ENCODE measurements at regions not wholly inside any gene's neighbourhood (a gene's known extent, or its start where the extent isn't known, plus 50 kb on each side); places are given as distances from the start of the nearest gene placed in this dataset.

GRCh38 chr10:108453166-108453565 is 1288.7 kb upstream of the SORCS1 start:
- ChIA-PET CTCF (no interaction called here), POLR2A (no interaction called here)
- no peak for FAIRE-seq
- no peak for ATAC-seq
- Histone ChIP-seq H3K4me1 (no peaks in the 10 kb centered on the region), H3K9me3 (no peaks in the 10 kb centered on the region), H3K4me3 (no peak overlapping the region), H3K27ac (no peak overlapping the region), H3K4me2 (no peak overlapping the region)
- TF ChIP-seq ATOH8 (CRISPR knock-in tag; IDR thresholded peaks at IDR 0.05; ENCODE audit: low read depth), result no peak
- no peak for TF ChIP-seq CBX8 (IDR thresholded peaks at IDR 0.05)
- TF ChIP-seq KDM1A (IDR thresholded peaks at IDR 0.05; ENCODE audit: low read depth), result no peak
- TF ChIP-seq MAFK (IDR thresholded peaks at IDR 0.05; ENCODE audit: partially characterized antibody), result no peak
- no peak for TF ChIP-seq CHD2 (IDR thresholded peaks at IDR 0.05; ENCODE audit: low read length, partially characterized antibody)
- TF ChIP-seq, protein P1, sequence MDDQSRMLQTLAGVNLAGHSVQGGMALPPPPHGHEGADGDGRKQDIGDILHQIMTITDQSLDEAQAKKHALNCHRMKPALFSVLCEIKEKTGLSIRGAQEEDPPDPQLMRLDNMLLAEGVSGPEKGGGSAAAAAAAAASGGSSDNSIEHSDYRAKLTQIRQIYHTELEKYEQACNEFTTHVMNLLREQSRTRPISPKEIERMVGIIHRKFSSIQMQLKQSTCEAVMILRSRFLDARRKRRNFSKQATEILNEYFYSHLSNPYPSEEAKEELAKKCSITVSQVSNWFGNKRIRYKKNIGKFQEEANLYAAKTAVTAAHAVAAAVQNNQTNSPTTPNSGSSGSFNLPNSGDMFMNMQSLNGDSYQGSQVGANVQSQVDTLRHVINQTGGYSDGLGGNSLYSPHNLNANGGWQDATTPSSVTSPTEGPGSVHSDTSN (IDR thresholded peaks at IDR 0.05), result no peak
- no peak for TF ChIP-seq POLR2A (IDR thresholded peaks at IDR 0.05; ENCODE audit: low read length)
- DNase-seq (ENCODE audit: low read depth in 1 of 2, low spot score in 1 of 2), result no peak

GRCh38 chr10:108452533-108452932 is 1288.0 kb upstream of the SORCS1 start:
- Histone ChIP-seq H3K9me3 (no peaks in the 10 kb centered on the region), H3K4me3 (no peak overlapping the region), H3K4me1 (no peaks in the 10 kb centered on the region), H3K4me2 (no peak overlapping the region), H3K27ac (no peak overlapping the region)
- CTCF ChIA-PET, result no interaction called here
- POLR2A ChIA-PET, result no interaction called here
- TF ChIP-seq KDM5A (IDR thresholded peaks at IDR 0.05), result no peak
- TF ChIP-seq NR3C1 (IDR thresholded peaks at IDR 0.05), result no peak
- no peak for TF ChIP-seq NPAS2 (CRISPR knock-in tag; IDR thresholded peaks at IDR 0.05; ENCODE audit: borderline replicate concordance)
- no peak for FAIRE-seq
- no peak for ATAC-seq
- no peak for DNase-seq (ENCODE audit: low read depth in 1 of 2, low spot score in 1 of 2)
- WGBS (ENCODE audit: missing lambda C conversion rate), result 10% methylated on average over 5 of the region's 5 CpGs

- WGBS (ENCODE audit: missing lambda C conversion rate), result 2% methylated on average over 2 of the region's 2 CpGs
- POLR2A ChIA-PET, result no interaction called here
- CTCF ChIA-PET, result no interaction called here
- no peak overlapping the region for H3K4me3 ChIP-seq
- DNase-seq (ENCODE audit: low read depth in 1 of 2, low spot score in 1 of 2) (no peak), FAIRE-seq (no peak), ATAC-seq (no peak)
- no peaks in the 10 kb centered on the region for H3K4me1 ChIP-seq
- no peak overlapping the region for H3K27ac ChIP-seq
- no peak for TF ChIP-seq MAZ (IDR thresholded peaks at IDR 0.05; ENCODE audit: borderline replicate concordance, low read depth, low read length)
- TF ChIP-seq SREBF2 (IDR thresholded peaks at IDR 0.05), result no peak
- no peak for TF ChIP-seq RARB (CRISPR knock-in tag; IDR thresholded peaks at IDR 0.05)
- no peaks in the 10 kb centered on the region for H3K9me3 ChIP-seq
- no peak overlapping the region for H3K4me2 ChIP-seq
Measured at GRCh38 chr10:108450280-108450679, 1285.8 kb upstream of the SORCS1 start.

GRCh38 chr10:108445746-108446145 is 1281.2 kb upstream of the SORCS1 start:
- no peak for DNase-seq (ENCODE audit: low read depth in 1 of 2, low spot score in 1 of 2)
- TF ChIP-seq HOXA7 (CRISPR knock-in tag; IDR thresholded peaks at IDR 0.05), result no peak
- no peak for TF ChIP-seq EP300 (IDR thresholded peaks at IDR 0.05)
- TF ChIP-seq CHD2 (IDR thresholded peaks at IDR 0.05; ENCODE audit: low read length, partially characterized antibody), result no peak
- no peak for TF ChIP-seq POLR2AphosphoS2 (conservative IDR thresholded peaks at IDR 0.05; ENCODE audit: low read length)
- TF ChIP-seq FOXS1 (CRISPR knock-in tag; IDR thresholded peaks at IDR 0.05), result no peak
- no peak for TF ChIP-seq HOXB5 (CRISPR knock-in tag; IDR thresholded peaks at IDR 0.05)
- no peak for TF ChIP-seq TFCP2L1 (CRISPR knock-in tag; IDR thresholded peaks at IDR 0.05)
- TF ChIP-seq ZSCAN20 (CRISPR knock-in tag; IDR thresholded peaks at IDR 0.05), result no peak
- ATAC-seq, result no peak
- no peak overlapping the region for H3K4me2 ChIP-seq
- H3K9me3 ChIP-seq, result no peaks in the 10 kb centered on the region
- POLR2A ChIA-PET, result no interaction called here
- no peaks in the 10 kb centered on the region for H3K4me1 ChIP-seq
- CTCF ChIA-PET, result no interaction called here
- WGBS (ENCODE audit: missing lambda C conversion rate), result 14% methylated on average over 3 of the region's 3 CpGs
- no peak overlapping the region for H3K27ac ChIP-seq
- H3K4me3 ChIP-seq, result no peak overlapping the region
- FAIRE-seq, result no peak

DNA sequence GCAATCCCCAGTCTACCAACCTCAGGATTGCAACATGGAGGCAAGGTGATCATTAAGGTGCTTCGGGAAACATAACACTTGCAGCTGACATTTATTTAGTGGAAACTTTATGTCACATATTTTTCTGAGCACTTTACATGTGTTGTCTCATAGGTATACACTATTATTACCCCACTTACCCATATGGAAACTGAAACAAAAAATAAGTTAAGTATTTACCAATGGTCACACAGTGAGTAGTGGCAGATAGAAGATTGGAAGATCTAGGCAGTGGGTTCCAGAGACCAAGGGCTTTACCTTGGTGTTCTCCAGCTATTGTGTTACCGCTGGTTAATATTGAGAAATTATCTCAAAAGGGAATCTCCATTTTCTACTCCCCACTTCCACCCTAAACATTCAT is 1279.1 kb upstream of the SORCS1 start:
- Histone ChIP-seq H3K4me1 (no peaks in the 10 kb centered on the region), H3K9me3 (no peaks in the 10 kb centered on the region), H3K4me2 (no peak overlapping the region), H3K4me3 (no peak overlapping the region), H3K27ac (no peak overlapping the region)
- FAIRE-seq (no peak), ATAC-seq (no peak), DNase-seq (ENCODE audit: low read depth in 1 of 2, low spot score in 1 of 2) (no peak)
- 7% methylated on average over 2 of the region's 2 CpGs for WGBS (ENCODE audit: missing lambda C conversion rate)
- ChIA-PET CTCF (no interaction called here), POLR2A (no interaction called here)
- no peak for TF ChIP-seq KDM5A (IDR thresholded peaks at IDR 0.05)
- TF ChIP-seq BHLHE40 (IDR thresholded peaks at IDR 0.05; ENCODE audit: low read depth, low read length), result no peak
- TF ChIP-seq, protein P1 (IDR thresholded peaks at IDR 0.05), result no peak
- TF ChIP-seq CHD4 (IDR thresholded peaks at IDR 0.05; ENCODE audit: borderline replicate concordance), result no peak
- TF ChIP-seq EHMT2 (IDR thresholded peaks at IDR 0.05; ENCODE audit: low read depth), result no peak
- TF ChIP-seq RARB (CRISPR knock-in tag; IDR thresholded peaks at IDR 0.05), result no peak
- TF ChIP-seq ZFP36 (IDR thresholded peaks at IDR 0.05; ENCODE audit: borderline replicate concordance, partially characterized antibody), result no peak
- no peak for TF ChIP-seq FOXS1 (CRISPR knock-in tag; IDR thresholded peaks at IDR 0.05)
- no peak for TF ChIP-seq HOXB5 (CRISPR knock-in tag; IDR thresholded peaks at IDR 0.05)
